GM19025 (cell line): ENCODE measurements at regions not wholly inside any gene's neighbourhood (a gene's known extent, or its start where the extent isn't known, plus 50 kb on each side); places are given as distances from the start of the nearest gene placed in this dataset.

Experiments used
- ATAC-seq: cut with Tn5 transposase; IDR thresholded peaks from one replicate; pipeline ENCODE4 v1.9.1; 2021; ENCODE audit warnings: mild to moderate bottlenecking, low read depth, moderate library complexity; ENCODE audit not compliant: unreplicated experiment

GRCh38 chr1:201609661-201610318 is 70.9 kb downstream of the NAV1 start:
- no peak for ATAC-seq

- ATAC-seq = no peak
Measured at GRCh38 chr1:201610858-201611257, 71.9 kb downstream of the NAV1 start.

GRCh38 chr1:201612645-201613044 is 73.7 kb downstream of the NAV1 start:
- no peak for ATAC-seq

GRCh38 chr1:201614262-201615015 is 75.5 kb downstream of the NAV1 start:
- ATAC-seq = no peak

- ATAC-seq = no peak
Measured at GRCh38 chr1:201617157-201617556, 78.2 kb downstream of the NAV1 start.

- no peak for ATAC-seq
Measured at GRCh38 chr1:201618389-201618788, 79.5 kb downstream of the NAV1 start.

GRCh38 chr1:201618905-201619304 is 80.0 kb downstream of the NAV1 start:
- ATAC-seq = no peak

- no peak for ATAC-seq
Measured at GRCh38 chr1:201619513-201619912, 80.6 kb downstream of the NAV1 start.

GRCh38 chr1:201622353-201622752 is 83.4 kb downstream of the NAV1 start:
- ATAC-seq = no peak

- no peak for ATAC-seq
Measured at GRCh38 chr1:201622824-201623223, 83.9 kb downstream of the NAV1 start.

GRCh38 chr1:201624741-201625225 is 85.9 kb downstream of the NAV1 start:
- no peak for ATAC-seq

GRCh38 chr1:201625226-201625761 is 86.4 kb downstream of the NAV1 start:
- no peak for ATAC-seq

GRCh38 chr1:201625851-201626251 is 86.9 kb downstream of the NAV1 start:
- no peak for ATAC-seq

GRCh38 chr1:201626629-201627275 is 87.8 kb downstream of the NAV1 start:
- no peak for ATAC-seq

- ATAC-seq = no peak
Measured at GRCh38 chr1:201628490-201628889, 89.6 kb downstream of the NAV1 start.

- no peak for ATAC-seq
Measured at GRCh38 chr1:201630582-201630981, 91.7 kb downstream of the NAV1 start.

- no peak for ATAC-seq
Measured at GRCh38 chr1:201631037-201631436, 92.1 kb downstream of the NAV1 start.

- ATAC-seq = no peak
Measured at GRCh38 chr1:201632364-201632952, 93.5 kb downstream of the NAV1 start.

GRCh38 chr1:201633297-201633696 is 94.4 kb downstream of the NAV1 start:
- ATAC-seq = no peak

- ATAC-seq = no peak
Measured at GRCh38 chr1:201633811-201634210, 94.9 kb downstream of the NAV1 start.

GRCh38 chr1:201634261-201634660 is 95.3 kb downstream of the NAV1 start:
- no peak for ATAC-seq
